GM19043 (cell line): ENCODE measurements at regions not wholly inside any gene's neighbourhood (a gene's known extent, or its start where the extent isn't known, plus 50 kb on each side); places are given as distances from the start of the nearest gene placed in this dataset.

Source experiments
- ATAC-seq: cut with Tn5 transposase; IDR thresholded peaks from one replicate; pipeline ENCODE4 v1.9.1; 2021; ENCODE audit warnings: low read depth; ENCODE audit not compliant: unreplicated experiment

GRCh38 chr1:194341587-194341986 lies 1155.2 kb upstream of the B3GALT2 start:
- ATAC-seq, result no peak

DNA sequence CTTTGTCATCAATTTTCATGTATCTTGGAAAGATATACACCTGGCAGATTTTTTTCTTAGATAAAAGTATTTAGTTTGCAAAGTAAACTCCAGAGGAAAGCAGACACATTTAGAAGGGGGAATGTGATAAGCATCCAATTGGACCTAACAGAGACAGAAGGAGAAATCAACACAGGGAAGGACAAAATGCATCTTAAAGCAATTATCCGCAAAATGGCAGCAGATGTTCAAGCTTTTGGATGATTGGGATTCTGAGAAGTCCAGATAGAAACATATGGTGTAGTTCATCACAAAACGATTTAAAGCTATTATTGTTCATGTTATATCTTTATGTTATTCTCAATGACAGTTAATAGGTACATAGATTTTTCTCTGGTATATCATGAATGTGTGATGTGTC lies 1153.1 kb upstream of the B3GALT2 start:
- no peak for ATAC-seq

- no peak for ATAC-seq
Observed at GRCh38 chr1:194338241-194338948, 1152.0 kb upstream of the B3GALT2 start.

- no peak for ATAC-seq
Observed at GRCh38 chr1:194333240-194333639, 1146.8 kb upstream of the B3GALT2 start.

GRCh38 chr1:194331758-194332157 lies 1145.3 kb upstream of the B3GALT2 start:
- ATAC-seq, result no peak

DNA sequence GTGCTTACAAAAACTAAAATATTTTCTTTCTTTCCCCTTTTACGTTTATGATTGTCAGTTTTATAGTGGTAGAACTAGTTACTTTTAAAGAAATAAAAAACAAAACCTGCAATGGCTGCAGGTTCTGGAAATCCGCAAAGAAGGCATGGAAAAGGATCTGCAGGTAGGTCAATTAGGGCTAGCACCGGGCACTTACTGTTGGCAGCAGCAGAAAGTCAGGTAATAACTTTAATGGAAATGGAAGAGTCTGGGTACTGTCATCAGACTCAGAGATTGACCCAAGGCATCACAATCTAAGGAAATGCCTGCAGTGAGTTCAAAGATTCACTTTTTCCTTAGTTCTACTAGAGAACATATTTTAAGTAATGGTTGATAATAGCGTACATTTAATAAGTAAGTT lies 1136.3 kb upstream of the B3GALT2 start:
- no peak for ATAC-seq

DNA sequence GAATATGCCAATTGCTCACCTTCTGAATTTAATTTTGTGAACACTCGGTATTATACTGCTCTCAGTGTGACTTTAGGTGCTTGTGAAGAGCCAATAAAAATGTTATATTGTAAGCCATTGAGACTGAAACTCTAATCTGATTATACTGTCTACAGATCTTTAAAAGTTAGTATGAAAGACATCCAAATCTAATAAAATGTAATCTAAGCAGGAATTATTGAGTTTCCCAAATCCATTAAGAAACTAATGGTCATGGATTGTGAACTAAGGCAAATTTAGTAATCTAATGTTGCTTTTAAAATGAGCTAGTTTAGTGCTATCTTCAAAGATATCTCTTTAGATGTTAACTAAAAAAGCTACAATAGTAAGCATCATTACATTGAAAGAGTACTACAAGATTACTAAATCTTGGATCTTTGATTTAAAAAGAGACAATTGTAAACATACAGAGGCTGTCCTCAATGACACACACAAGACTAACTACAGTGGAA lies 1132.4 kb upstream of the B3GALT2 start:
- no peak for ATAC-seq

- ATAC-seq, result no peak
Observed at GRCh38 chr1:194309697-194310096, 1123.3 kb upstream of the B3GALT2 start.

DNA sequence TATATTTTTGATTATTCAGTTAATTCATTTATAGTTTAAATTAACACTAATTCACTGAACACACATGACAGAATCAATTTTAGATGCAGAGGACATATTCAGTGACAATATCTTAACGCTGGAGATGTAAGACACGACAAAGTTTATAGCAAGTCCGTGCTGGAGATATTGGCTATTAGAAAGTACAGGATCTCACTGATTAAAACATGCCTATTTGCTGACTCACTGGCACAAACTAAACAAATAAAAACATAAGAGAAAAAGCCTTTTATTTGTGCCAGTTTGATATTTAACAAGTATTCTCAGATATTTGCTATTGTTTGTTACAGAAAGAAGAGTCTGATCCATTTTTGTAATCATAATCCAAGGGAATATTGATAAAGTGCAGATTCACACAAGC lies 1122.9 kb upstream of the B3GALT2 start:
- ATAC-seq, result no peak

DNA sequence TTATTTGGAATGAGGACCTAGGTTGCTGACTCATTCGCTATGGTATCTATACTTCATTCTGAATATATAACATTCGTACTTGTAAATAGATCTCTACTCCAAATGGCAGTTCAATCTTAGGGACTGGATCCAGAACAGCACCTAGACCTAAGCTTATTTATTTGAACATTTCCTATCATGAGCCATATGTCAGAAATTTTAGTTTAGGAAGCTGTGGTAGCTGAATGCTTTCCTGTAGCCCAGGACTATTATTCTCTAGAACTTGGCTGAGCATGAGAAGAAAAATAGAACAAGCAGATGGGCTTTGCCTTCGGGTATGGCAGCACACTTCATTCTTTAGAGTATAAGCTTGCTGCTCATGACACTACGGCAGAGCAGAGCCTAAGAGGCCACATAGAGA lies 1114.4 kb upstream of the B3GALT2 start:
- no peak for ATAC-seq

DNA sequence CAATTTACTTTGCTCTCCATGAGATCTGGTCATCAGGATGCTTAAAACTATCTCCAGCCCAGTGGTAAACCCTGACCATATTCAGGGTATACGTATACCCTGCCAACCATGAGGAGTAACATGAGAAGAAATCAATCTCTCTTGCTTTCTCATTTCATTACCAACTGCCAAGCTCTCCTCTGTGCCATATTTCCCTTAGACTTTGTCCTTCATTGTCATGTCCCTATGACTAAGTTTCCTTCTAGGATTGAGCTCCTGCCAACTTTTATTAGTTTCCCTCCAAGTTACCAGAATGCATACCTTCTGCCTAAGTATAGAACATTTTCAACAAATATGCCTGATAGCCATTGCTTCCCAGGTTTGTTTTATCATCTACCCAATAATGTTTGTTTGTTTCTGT lies 1113.9 kb upstream of the B3GALT2 start:
- no peak for ATAC-seq

- ATAC-seq, result no peak
Observed at GRCh38 chr1:194298007-194298598, 1111.7 kb upstream of the B3GALT2 start.

DNA sequence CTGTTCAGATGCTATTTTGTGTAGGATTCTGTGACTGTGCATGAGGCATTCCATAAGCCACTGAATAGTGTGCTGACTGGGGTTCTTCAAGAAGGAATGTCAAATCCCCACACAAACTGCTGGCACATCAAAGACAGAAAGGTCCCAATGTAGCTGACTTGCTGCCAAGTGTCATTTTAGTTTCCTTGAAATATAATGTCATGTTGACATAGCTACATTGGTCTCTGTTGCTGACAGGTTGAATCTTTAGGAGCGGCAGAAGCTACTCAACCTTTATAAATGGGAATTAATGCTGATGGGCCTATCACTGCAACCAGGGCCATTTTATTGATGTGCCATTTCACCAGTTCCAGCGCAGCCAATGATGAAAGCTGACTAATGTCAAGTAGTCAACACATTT lies 1110.7 kb upstream of the B3GALT2 start:
- ATAC-seq, result no peak

- no peak for ATAC-seq
Observed at GRCh38 chr1:194296201-194296600, 1109.8 kb upstream of the B3GALT2 start.

GRCh38 chr1:194295685-194296084 lies 1109.3 kb upstream of the B3GALT2 start:
- peak; percentile 93 for ATAC-seq

DNA sequence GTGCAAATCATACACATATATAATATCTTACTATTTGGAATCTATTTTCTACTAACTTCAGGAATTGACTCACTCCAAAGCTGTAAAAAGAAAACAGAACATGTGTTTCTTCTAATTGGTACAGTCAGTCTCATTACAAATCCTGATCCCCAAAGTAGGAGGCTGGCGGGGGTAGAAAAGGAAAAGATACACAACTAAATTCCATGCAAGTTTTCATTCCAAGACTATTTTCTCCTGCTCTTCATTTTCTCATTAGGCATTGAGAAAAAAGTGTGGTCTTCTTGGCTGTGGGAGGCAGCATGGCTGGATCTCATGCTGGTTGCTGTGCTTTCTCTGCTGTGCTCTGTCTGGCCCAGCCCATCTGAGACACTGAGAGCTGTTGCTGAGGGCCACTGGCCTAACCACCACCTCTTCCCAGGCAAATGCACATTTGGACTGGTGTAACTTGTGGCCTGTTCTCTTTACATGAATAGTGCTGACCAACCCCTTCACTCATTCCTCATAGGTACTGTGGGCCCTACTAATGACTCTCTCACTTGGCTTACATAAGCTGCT lies 1107.5 kb upstream of the B3GALT2 start:
- ATAC-seq, result no peak

DNA sequence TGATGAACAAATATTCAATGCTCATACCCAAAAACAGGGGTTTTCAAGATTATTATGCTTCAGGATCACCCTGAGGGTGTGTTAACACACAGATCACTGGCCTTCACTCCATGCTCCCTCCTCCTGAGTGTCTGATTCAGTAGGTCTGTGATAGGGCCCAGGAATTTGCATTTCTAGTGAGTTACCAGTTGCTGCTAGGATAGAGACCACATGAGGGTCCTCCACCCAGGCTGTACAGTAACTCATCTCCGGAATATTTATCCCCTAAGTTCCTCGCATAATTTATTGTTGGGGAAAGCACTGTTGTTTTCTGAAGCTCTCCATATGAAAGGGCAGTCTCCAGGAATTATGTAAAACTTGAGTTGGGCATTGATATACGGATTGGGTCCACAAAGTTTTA lies 1106.6 kb upstream of the B3GALT2 start:
- no peak for ATAC-seq

GRCh38 chr1:194289569-194290266 lies 1103.3 kb upstream of the B3GALT2 start:
- peak; percentile 94 for ATAC-seq

- ATAC-seq, result no peak
Observed at GRCh38 chr1:194288238-194288637, 1101.8 kb upstream of the B3GALT2 start.

DNA sequence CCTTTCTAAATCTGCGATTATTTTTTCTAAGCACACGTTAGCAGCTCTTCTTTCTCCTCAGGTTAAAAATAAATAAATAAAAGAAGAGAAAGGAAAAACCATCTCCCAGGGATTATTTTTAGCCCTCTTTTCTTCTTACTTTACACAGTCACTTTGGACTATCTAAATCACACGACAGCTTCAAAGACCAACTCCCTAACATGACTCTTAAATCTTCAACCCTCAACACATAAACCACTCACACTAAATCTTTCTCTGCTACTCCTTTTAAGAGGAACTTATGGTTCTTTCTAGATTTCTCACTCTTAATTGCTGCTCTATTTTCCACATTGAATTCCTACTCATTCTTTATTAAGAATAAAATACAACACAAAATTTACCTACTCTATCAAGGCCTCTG lies 1095.0 kb upstream of the B3GALT2 start:
- no peak for ATAC-seq

- no peak for ATAC-seq
Observed at GRCh38 chr1:194280463-194280862, 1094.0 kb upstream of the B3GALT2 start.
